GM23338 (cell line): ENCODE measurements at regions not wholly inside any gene's neighbourhood (a gene's known extent, or its start where the extent isn't known, plus 50 kb on each side); places are given as distances from the start of the nearest gene placed in this dataset.

Experiments
- EZH2phosphoT487 ChIP-seq: fragments of 200-600 bp; sonication (generic); IDR thresholded peaks from one replicate; pipeline ENCODE4 v1.8.1; 2018; ENCODE audit warnings: antibody characterized with exemption; ENCODE audit not compliant: unreplicated experiment
- POLR2AphosphoS5 ChIP-seq: IDR thresholded peaks from 2 replicates; pipeline ENCODE4 v1.6.1; 2016; ENCODE audit warnings: antibody characterized with exemption, low read depth
- REST ChIP-seq: IDR thresholded peaks from one replicate; pipeline ENCODE4 v1.6.1; 2018; ENCODE audit warnings: antibody characterized with exemption; ENCODE audit not compliant: unreplicated experiment
- ZNF114 ChIP-seq: fragments of 250-450 bp; sonication (Bioruptor Pico); IDR thresholded peaks from 2 replicates; pipeline ENCODE4 v1.5.0; 2020; ENCODE audit warnings: mild to moderate bottlenecking, moderate library complexity
- TF ChIP-seq, protein P1 (sequence below), 2 experiments: fragments of 200-600 bp in 1 of 2; sonication (generic) in 1 of 2; conservative IDR thresholded peaks; 2 replicates each; pipeline versions ENCODE4 v1.5.1 to v1.6.1; 2016 to 2017; ENCODE audit warnings: antibody characterized with exemption in 2 of 2, low read depth in 2 of 2, mild to moderate bottlenecking in 2 of 2, moderate library complexity in 1 of 2

DNA sequence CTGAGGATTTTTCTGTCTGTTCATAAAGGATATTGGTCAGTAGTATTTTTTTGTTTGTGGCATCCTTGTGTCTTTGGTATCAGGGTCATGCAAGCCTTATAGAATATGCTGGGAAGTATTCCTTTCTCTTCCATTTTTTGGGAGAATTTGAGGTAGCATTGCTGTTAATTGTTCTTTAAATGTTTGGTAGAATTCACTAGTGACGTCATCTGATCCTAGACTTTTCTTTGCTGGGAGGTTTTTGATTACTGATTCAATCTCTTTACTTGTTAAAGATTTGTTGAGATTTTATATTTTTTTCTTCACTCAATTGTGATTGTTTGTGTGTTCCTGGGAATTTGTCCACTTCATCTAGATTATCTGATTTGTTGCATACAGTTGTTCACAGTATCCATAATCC lies 234.4 kb upstream of the ATP6AP2 start:
- TF ChIP-seq, protein P1, sequence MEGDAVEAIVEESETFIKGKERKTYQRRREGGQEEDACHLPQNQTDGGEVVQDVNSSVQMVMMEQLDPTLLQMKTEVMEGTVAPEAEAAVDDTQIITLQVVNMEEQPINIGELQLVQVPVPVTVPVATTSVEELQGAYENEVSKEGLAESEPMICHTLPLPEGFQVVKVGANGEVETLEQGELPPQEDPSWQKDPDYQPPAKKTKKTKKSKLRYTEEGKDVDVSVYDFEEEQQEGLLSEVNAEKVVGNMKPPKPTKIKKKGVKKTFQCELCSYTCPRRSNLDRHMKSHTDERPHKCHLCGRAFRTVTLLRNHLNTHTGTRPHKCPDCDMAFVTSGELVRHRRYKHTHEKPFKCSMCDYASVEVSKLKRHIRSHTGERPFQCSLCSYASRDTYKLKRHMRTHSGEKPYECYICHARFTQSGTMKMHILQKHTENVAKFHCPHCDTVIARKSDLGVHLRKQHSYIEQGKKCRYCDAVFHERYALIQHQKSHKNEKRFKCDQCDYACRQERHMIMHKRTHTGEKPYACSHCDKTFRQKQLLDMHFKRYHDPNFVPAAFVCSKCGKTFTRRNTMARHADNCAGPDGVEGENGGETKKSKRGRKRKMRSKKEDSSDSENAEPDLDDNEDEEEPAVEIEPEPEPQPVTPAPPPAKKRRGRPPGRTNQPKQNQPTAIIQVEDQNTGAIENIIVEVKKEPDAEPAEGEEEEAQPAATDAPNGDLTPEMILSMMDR (conservative IDR thresholded peaks at IDR 0.05; ENCODE audit: low read depth in 2 of 2) = no peak
- no peak for TF ChIP-seq ZNF114 (CRISPR knock-in tag)
- no peak for TF ChIP-seq POLR2AphosphoS5
- TF ChIP-seq REST = no peak
- no peak for TF ChIP-seq EZH2phosphoT487
